NCI-H146 (cell line): ENCODE measurements at regions not wholly inside any gene's neighbourhood (a gene's known extent, or its start where the extent isn't known, plus 50 kb on each side); places are given as distances from the start of the nearest gene placed in this dataset.

Experiments used
- DNase-seq: peaks from one replicate; lab custom pipeline; 2025; lab: John Stamatoyannopoulos, UW

GRCh38 chr5:107263387-107264018 is 407.2 kb downstream of the EFNA5 start:
- DNase-seq = no peak

GRCh38 chr5:107257885-107258520 is 412.7 kb downstream of the EFNA5 start:
- DNase-seq = no peak

GRCh38 chr5:107254902-107255234 is 415.9 kb downstream of the EFNA5 start:
- DNase-seq = no peak

GRCh38 chr5:107254214-107254901 is 416.4 kb downstream of the EFNA5 start:
- no peak for DNase-seq

GRCh38 chr5:107253246-107253645 is 417.5 kb downstream of the EFNA5 start:
- no peak for DNase-seq

DNA sequence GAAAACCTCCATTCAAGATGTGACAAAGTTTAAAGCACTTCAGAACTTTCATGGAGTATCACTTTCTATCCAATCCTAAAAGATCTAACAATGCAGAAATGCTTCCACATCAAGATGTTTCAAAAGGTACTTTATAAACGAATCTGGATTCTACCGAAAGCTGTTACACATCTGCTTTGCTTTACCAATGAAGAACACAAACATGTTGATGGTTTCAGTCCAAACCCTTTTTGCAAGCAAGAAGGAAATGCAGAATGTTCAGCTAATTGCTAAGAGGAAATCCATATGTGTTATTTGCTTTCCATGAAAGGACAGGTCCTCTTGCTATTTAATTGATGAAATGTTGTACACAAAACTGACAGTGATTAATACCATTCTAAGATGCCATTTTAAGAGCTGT is 419.6 kb downstream of the EFNA5 start:
- DNase-seq = no peak

DNA sequence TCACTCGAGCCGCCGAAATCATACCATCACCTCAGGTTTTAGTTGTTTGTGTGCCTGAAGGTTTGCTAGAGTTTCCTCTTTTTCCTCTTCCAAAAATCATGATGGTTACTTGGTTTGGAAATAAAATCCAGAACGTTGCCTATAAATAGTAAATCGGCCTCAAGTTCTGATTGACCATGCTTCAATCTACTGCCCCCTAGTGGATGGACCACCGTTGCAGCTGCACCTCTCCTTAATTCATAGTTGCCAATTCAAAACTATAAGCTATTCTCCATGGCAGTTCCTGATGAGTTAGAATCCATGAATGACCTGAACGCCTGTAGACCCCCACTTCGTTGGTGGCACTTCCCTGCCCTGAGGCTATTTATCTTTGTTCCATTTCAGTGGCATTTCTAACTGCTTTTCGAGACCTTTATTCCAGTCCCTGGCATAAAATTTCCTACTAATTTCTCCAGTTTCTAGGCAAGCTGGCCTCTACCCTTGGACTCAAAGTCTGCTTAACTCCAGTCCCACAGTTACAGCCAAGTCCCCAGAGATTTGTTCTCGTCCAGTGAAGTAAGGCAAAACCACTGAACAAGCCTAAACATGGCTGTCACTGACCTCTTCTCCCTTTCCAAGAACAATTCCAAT is 422.6 kb downstream of the EFNA5 start:
- DNase-seq = no peak

DNA sequence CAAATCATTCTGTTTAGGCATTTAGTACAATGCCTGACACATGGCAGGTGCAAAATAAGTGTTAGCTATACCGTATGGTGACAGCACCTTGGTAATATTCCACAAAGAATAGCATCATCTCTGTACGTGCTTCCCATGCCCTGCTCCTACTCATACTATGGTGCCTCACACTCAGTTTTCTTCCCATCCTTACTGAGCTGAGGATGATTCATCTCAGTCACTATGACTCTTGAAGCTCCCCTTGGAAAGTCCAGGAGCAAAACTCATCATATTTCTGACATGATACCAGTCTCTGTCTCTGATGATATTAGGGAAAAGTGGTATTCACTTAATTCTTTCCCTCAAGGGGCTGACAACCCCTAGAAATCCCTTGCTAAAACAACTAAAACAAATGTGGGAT is 423.3 kb downstream of the EFNA5 start:
- DNase-seq = no peak

DNA sequence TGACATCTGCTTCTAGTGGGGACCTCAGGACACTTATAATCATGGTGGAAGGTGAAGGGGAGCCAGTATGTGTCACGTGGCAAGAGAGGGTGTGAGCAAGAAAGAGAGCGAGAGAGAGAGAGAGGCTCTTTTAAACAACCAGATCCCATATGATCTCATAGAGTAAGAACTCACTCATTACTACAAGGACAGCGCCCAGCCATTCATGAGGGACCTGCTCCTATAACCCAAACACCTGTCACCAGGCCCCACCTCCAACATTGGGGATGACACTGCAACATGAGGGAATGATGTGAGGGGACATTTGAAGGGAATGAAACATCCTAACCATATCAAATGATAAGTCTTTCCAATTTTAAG is 427.5 kb downstream of the EFNA5 start:
- no peak for DNase-seq

GRCh38 chr5:107242411-107243219 is 428.1 kb downstream of the EFNA5 start:
- DNase-seq = no peak

GRCh38 chr5:107241841-107242240 is 428.9 kb downstream of the EFNA5 start:
- DNase-seq = no peak

- DNase-seq = no peak
These were observed 435.6 kb downstream of the EFNA5 start for GRCh38 chr5:107235167-107235566.

DNA sequence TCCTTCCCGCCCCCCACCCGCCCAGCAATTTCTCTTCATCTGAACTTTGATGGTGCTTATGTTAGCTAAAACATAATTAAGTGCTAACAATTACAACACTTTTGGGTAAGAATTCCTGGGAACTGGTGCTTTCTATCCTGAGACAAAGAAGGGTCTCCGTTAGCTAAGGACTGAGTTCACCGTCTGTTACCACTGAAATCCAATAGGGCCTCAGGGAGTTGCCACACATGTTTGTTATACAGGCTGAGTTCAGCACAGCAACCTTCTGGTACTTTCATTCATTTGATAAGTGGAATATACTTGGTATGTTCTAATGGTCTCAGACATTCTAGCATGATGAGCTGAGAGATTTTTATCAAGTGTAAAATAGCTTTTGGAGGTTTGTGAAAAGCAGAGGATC is 437.9 kb downstream of the EFNA5 start:
- no peak for DNase-seq

- DNase-seq = no peak
These were observed 438.4 kb downstream of the EFNA5 start for GRCh38 chr5:107232293-107232692.

DNA sequence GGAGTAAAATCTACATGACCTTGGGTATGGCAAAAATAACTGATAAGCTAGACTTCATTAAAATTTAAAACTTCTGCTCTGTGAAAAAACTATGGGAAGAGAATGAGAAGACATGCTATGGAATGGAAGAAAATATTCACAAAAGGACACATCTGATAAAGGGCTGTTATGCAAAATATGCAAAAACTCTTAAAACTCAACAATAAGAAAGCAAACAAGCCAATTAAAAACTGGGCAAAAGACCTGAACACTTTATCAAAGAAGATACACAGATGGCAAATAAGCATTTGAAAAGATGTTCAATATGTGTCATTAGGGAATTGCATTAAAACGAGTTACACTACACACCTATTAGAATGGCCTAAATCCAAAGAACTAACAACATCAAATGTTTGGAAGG is 439.5 kb downstream of the EFNA5 start:
- no peak for DNase-seq

DNA sequence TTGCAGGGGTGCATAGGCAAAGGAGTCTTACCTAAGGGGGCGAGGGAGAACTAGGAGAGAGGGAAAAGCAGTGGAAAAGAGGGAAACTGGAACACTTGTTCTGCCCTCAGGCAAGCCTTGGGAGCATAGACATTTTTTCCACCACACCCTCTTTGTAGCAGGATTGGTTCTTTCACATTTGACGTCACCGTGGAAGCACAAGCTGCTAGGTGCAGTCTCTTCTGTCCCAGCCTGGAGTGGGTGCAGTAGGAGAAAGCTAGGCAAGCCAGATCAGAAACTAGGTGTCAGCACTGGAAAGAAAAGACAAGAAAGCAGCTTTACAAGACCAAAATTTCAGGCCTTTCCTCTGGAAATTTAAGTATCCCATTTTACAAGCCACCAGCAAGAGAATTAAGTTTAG is 440.4 kb downstream of the EFNA5 start:
- no peak for DNase-seq

DNA sequence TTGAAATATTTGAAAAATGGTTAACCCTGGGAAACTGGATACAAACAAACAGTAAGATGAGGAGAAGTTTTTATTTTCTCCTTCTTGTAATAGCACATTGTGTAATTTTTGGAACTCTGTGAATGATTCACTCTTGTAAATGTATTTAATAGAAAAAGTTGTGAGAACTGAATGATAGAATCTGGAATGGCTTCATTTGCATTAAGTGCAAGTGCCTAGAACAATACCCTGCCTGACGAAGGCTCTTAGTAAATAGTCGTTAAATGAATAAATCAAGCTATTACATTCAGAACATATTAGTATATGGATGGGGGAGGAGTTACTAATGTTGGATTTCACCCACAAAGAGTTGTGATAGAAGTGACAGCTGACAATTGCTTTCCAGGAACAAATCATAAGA is 442.5 kb downstream of the EFNA5 start:
- DNase-seq = no peak

DNA sequence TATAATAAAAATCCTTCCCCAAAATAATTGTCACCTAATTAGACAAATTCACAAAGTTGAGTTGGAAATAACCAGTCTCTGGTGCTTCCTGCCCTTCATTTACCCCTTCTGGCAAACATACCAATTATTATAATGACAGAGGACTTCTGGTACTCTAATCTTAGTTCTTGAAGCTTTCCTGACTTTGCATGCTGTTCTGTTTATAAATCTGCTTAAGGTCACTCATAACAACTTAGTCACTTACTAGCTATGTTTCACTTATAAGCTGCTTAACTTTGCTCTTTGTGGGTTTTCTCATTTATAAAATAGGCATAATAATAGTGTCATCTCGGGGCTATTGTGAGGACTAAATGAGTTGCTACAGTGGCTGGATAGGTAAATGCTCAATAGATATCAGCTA is 446.5 kb downstream of the EFNA5 start:
- DNase-seq = no peak

DNA sequence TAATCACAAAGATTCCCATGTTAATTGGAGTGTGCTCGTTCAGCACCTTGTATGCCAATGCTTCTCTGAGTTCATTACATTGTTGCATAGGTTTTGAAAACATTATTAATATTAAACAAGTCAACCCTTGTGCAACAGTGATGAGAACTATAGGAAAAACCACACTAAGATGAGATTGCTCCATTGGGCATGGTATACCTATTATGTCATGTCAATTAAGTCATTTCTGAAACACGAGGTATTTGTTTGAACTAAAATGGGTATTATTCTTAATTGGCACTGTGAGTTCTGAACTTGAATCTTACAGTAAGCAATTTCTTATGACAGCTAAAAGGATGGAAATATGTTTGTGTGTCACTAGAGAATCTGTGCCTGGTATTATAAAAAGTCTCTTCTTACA is 447.7 kb downstream of the EFNA5 start:
- no peak for DNase-seq

DNA sequence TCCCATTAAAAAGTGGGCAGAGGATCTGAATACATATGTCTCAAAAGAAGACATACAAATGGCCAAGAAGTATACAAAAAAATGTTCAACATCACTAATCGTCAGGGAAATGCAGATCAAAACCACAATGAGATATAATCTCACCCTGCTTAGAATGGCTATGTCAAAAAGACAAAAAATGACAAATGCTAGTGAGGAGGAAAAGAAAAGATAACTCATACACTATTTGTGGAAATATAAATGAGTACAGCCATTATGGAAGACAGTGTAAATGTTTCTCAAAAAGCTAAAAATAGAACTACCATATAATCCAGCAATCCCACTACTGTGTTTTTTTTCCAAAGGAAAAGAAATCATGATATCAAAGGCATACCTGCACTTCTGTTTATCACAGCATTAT is 450.7 kb downstream of the EFNA5 start:
- DNase-seq = no peak

DNA sequence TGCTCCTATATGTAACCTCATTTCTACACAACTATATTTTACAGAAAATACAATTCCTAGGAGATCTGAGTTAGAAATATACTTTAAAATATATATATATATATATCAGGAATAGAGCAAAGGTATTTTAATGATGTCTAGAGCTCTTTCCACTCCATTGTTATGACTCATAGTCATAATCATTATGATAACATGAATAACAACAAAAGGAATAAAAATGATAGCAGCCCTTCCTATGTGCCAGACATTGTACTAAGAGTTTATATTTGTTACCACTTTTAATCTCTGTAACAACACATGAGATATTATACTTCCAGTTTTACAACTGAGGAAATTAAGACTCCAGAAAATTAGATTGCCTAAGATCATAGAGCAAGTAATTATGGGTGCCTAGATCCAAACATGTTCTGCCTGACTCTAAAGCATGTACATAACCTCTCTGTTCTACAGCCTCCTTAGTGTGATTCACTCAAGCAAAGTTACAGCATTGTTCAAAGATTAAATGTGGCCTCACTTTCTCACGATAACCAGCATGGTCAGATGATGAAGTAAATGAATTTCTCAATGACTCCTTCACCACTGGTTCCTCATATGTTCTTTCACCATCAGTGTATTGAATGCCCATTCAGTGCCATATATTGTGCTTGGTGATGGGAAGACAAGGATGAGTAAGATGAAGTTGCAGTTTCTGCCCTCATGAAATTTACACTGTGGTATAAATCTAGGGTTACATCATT is 452.1 kb downstream of the EFNA5 start:
- DNase-seq = no peak

DNA sequence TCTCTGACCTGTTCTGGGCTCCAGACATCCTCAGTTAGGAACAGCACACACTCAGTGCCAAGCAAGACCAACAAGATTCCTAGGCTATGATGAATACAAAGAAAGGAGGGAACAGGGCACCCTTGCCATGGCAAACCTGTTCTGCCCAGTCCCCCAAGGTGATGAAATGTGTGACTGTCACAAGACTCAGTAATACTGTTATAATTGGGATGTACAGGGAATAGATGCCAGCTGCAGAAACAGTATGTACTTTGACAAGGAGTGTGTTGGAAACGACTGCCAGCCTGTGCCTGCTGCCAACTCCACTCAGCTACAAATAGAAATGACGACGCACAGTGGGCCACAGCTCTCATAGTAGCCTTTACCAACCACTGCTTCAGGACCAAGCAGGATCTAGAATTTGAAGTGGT is 453.0 kb downstream of the EFNA5 start:
- no peak for DNase-seq
